CD14-positive monocyte (primary cell): ENCODE measurements at regions not wholly inside any gene's neighbourhood (a gene's known extent, or its start where the extent isn't known, plus 50 kb on each side); places are given as distances from the start of the nearest gene placed in this dataset.

ENCODE experiments used
- DNase-seq, 3 donors: peaks; one replicate each; pipeline ENCODE4 v3.0.0-alpha.2; 2011 to 2022
- H2AFZ ChIP-seq: 2 replicates; pipeline ENCODE4 v1.6.0; 2012; ENCODE audit warnings: mild to moderate bottlenecking, low read depth, low read length, inconsistent platforms; ENCODE audit not compliant: insufficient read depth, poor library complexity, severe bottlenecking
- H3K27ac ChIP-seq, 2 donors: 1 replicate in 1 of 2; 2 replicates in 1 of 2; pipeline ENCODE4 v1.5.1; 2012 to 2013; ENCODE audit warnings: low read length in 2 of 2, control low read depth in 1 of 2, inconsistent platforms in 1 of 2, low read depth in 1 of 2, mild to moderate bottlenecking in 1 of 2
- H3K27me3 ChIP-seq, 2 donors: one replicate each; pipeline versions ENCODE4 v1.6.0 to v1.6.1; 2011 to 2013; ENCODE audit warnings: low read length in 2 of 2; ENCODE audit not compliant: control insufficient read depth in 2 of 2, insufficient read depth in 2 of 2
- H3K36me3 ChIP-seq, 2 donors: replicated peaks in 1 of 2; 1 replicate in 1 of 2; 2 replicates in 1 of 2; pipeline versions ENCODE4 v1.5.1 to v1.6.1; 2012 to 2013; ENCODE audit warnings: low read length in 2 of 2, control low read depth in 1 of 2, inconsistent platforms in 1 of 2, mild to moderate bottlenecking in 1 of 2; ENCODE audit not compliant: insufficient read depth in 2 of 2, control insufficient read depth in 1 of 2
- H3K4me1 ChIP-seq, 2 donors: 1 replicate in 1 of 2; 2 replicates in 1 of 2; pipeline versions ENCODE4 v1.5.1 to v1.6.1; 2012 to 2013; ENCODE audit warnings: low read length in 2 of 2, control low read depth in 1 of 2, inconsistent platforms in 1 of 2, mild to moderate bottlenecking in 1 of 2, moderate library complexity in 1 of 2; ENCODE audit not compliant: insufficient read depth in 2 of 2, control insufficient read depth in 1 of 2
- H3K4me2 ChIP-seq: replicated peaks from 2 replicates; pipeline ENCODE3; 2012; ENCODE audit warnings: low read length, moderate library complexity, mild to moderate bottlenecking; ENCODE audit not compliant: poor library complexity, severe bottlenecking; ENCODE audit errors: extremely low read depth
- H3K4me3 ChIP-seq, 3 experiments: fragments of 200-600 bp in 1 of 3; sonication (generic) in 1 of 3; replicated peaks in 1 of 3; 1 replicate in 2 of 3; 2 replicates in 1 of 3; pipeline ENCODE4 v1.5.1; 2011 to 2013; ENCODE audit warnings: low read length in 3 of 3, mild to moderate bottlenecking in 3 of 3, control low read depth in 2 of 3, low read depth in 2 of 3, inconsistent platforms in 1 of 3, moderate library complexity in 1 of 3
- H3K79me2 ChIP-seq: 2 replicates; pipeline ENCODE4 v1.6.0; 2012; ENCODE audit warnings: mild to moderate bottlenecking, control low read depth, inconsistent platforms, low read length, moderate library complexity; ENCODE audit not compliant: insufficient read depth
- H3K9ac ChIP-seq: 2 replicates; pipeline ENCODE4 v1.6.0; 2017; ENCODE audit warnings: low read length, mild to moderate bottlenecking; ENCODE audit not compliant: insufficient read depth, poor library complexity, severe bottlenecking
- H3K9me3 ChIP-seq, 2 donors: replicated peaks in 1 of 2; 1 replicate in 1 of 2; 2 replicates in 1 of 2; pipeline versions ENCODE4 v1.5.1 to v1.6.1; 2012 to 2013; ENCODE audit warnings: low read length in 2 of 2, control low read depth in 1 of 2; ENCODE audit not compliant: control insufficient read depth in 1 of 2, insufficient read depth in 1 of 2
- H4K20me1 ChIP-seq: 2 replicates; pipeline ENCODE4 v1.6.0; 2012; ENCODE audit warnings: mild to moderate bottlenecking, low read length, control low read depth, moderate library complexity; ENCODE audit not compliant: insufficient read depth
- H3K27ac Mint-ChIP-seq, 7 donors: one replicate each; pipeline ENCODE4 v1.8.0; 2020; ENCODE audit warnings: mild to moderate bottlenecking in 7 of 7, mixed read lengths in 7 of 7, moderate library complexity in 6 of 7, inconsistent platforms in 2 of 7
- H3K27me3 Mint-ChIP-seq, 3 donors: one replicate each; pipeline ENCODE4 v1.8.0; 2021 to 2022; ENCODE audit warnings: low read depth in 3 of 3, mild to moderate bottlenecking in 3 of 3, mixed read lengths in 3 of 3, moderate library complexity in 3 of 3, inconsistent platforms in 1 of 3
- H3K36me3 Mint-ChIP-seq, 2 donors: one replicate each; pipeline ENCODE4 v1.8.0; 2020; ENCODE audit warnings: mixed read lengths in 2 of 2, inconsistent platforms in 1 of 2, mild to moderate bottlenecking in 1 of 2
- H3K4me1 Mint-ChIP-seq: one replicate; pipeline ENCODE4 v1.8.0; 2020; ENCODE audit warnings: mild to moderate bottlenecking, mixed read lengths
- H3K4me3 Mint-ChIP-seq, 2 donors: one replicate each; pipeline ENCODE4 v1.8.0; 2020; ENCODE audit warnings: mild to moderate bottlenecking in 2 of 2, mixed read lengths in 2 of 2, moderate library complexity in 1 of 2
- H3K9me3 Mint-ChIP-seq, 7 donors: one replicate each; pipeline ENCODE4 v1.8.0; 2020 to 2022; ENCODE audit warnings: mixed read lengths in 7 of 7, mild to moderate bottlenecking in 6 of 7, moderate library complexity in 6 of 7, inconsistent platforms in 2 of 7
- CTCF ChIP-seq: fragments of 200-600 bp; IDR thresholded peaks from one replicate; pipeline ENCODE4 v1.8.0; 2022; ENCODE audit warnings: antibody characterized with exemption, mild to moderate bottlenecking
- WGBS: methylation state at CpG from one replicate; pipeline ENCODE4 v1.1.5; 2013; ENCODE audit warnings: missing lambda C conversion rate; ENCODE audit not compliant: insufficient coverage; 5-methylcytosine and 5-hydroxymethylcytosine counted together
- intact Hi-C, 2 donors: fragments of 100-400 bp; cut with micrococcal nuclease; formaldehyde crosslinking; loops; one replicate each; pipeline versions ENCODE4 v1.15.0 to v1.15.1; 2023

DNA sequence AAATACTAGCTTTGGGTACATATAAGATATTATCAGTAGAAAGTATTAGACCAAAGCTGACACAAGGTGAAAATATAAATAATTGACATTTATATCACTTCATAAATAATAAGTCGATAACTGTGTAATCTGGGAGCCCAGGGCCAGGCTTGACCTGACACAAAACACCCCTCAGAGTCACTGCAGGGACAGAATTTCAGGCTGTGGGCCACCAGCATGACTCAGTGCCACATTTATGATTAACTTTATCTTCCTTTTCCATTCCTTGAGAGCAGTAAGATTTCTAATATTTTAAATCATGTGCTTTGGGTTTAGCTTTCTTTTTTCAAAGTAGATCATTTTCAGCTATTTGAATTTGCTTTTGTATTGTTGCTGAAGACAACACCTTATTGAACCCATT lies 102.9 kb upstream of the NFE2L3 start:
- Histone ChIP-seq H2AFZ (no peak overlapping the region), H3K4me2 (no peak overlapping the region), H3K36me3 (no peaks in the 10 kb centered on the region), H3K27me3 (peaks cover 0 to 65% of the 10 kb centered on the region in 2 donors), H3K9me3 (peaks cover 3 to 12% of the 10 kb centered on the region in 2 donors), H3K4me1 (peaks cover 0 to 15% of the 10 kb centered on the region in 2 donors), H3K9ac (no peak overlapping the region), H4K20me1 (no peaks in the 10 kb centered on the region), H3K27ac (no peak overlapping the region), H3K4me3 (no peak overlapping the region), H3K79me2 (no peaks in the 10 kb centered on the region)
- peak overlapping the region in 1 of 7 donors; percentile 63 for H3K27ac Mint-ChIP-seq
- peaks cover 18 to 20% (median 19%) of the 10 kb centered on the region in 3 donors for H3K27me3 Mint-ChIP-seq
- no peak for TF ChIP-seq CTCF
- intact Hi-C loops = no loop called here
- peaks cover 19% of the 10 kb centered on the region for H3K4me1 Mint-ChIP-seq
- H3K9me3 Mint-ChIP-seq = peaks cover 2 to 12% (median 8%) of the 10 kb centered on the region in 7 donors
- H3K4me3 Mint-ChIP-seq = no peak overlapping the region
- H3K36me3 Mint-ChIP-seq = peaks cover 0 to 2% of the 10 kb centered on the region in 2 donors
- WGBS = no CpG with 5 or more reads among the region's 1 CpG
- DNase-seq = no peak

GRCh38 chr7:26051021-26051420 lies 101.0 kb upstream of the NFE2L3 start:
- peak; percentile 15 to 49 (median 42) for DNase-seq
- H3K4me3 ChIP-seq = no peak overlapping the region
- H3K27me3 Mint-ChIP-seq = peaks cover 14 to 21% (median 19%) of the 10 kb centered on the region in 3 donors
- peak overlapping the region in 1 of 2 donors; percentile 0 for H3K4me3 Mint-ChIP-seq
- H3K27me3 ChIP-seq = peaks cover 0 to 68% of the 10 kb centered on the region in 2 donors
- no peak overlapping the region for H3K27ac ChIP-seq
- TF ChIP-seq CTCF = no peak
- intact Hi-C loops = no loop called here
- peaks cover 25% of the 10 kb centered on the region for H3K4me1 Mint-ChIP-seq
- H3K9ac ChIP-seq = no peak overlapping the region
- peaks cover 2 to 14% (median 8%) of the 10 kb centered on the region in 7 donors for H3K9me3 Mint-ChIP-seq
- peaks cover 3 to 12% of the 10 kb centered on the region in 2 donors for H3K9me3 ChIP-seq
- H2AFZ ChIP-seq = no peak overlapping the region
- H4K20me1 ChIP-seq = no peaks in the 10 kb centered on the region
- no peaks in the 10 kb centered on the region for H3K36me3 ChIP-seq
- no peaks in the 10 kb centered on the region for H3K79me2 ChIP-seq
- H3K4me2 ChIP-seq = no peak overlapping the region
- peak overlapping the region in 2 of 7 donors; percentile 16 to 36 for H3K27ac Mint-ChIP-seq
- peaks cover 0 to 15% of the 10 kb centered on the region in 2 donors for H3K4me1 ChIP-seq
- peaks cover 0 to 2% of the 10 kb centered on the region in 2 donors for H3K36me3 Mint-ChIP-seq
